CD4-positive, alpha-beta T cell treated with Interleukin-4 for 1 hour (primary cell): ENCODE measurements at regions not wholly inside any gene's neighbourhood (a gene's known extent, or its start where the extent isn't known, plus 50 kb on each side); places are given as distances from the start of the nearest gene placed in this dataset.

Experiments used
- DNase-seq, 2 donors: peaks; one replicate each; pipeline ENCODE4 v3.0.0-alpha.2; 2020 to 2022

DNA sequence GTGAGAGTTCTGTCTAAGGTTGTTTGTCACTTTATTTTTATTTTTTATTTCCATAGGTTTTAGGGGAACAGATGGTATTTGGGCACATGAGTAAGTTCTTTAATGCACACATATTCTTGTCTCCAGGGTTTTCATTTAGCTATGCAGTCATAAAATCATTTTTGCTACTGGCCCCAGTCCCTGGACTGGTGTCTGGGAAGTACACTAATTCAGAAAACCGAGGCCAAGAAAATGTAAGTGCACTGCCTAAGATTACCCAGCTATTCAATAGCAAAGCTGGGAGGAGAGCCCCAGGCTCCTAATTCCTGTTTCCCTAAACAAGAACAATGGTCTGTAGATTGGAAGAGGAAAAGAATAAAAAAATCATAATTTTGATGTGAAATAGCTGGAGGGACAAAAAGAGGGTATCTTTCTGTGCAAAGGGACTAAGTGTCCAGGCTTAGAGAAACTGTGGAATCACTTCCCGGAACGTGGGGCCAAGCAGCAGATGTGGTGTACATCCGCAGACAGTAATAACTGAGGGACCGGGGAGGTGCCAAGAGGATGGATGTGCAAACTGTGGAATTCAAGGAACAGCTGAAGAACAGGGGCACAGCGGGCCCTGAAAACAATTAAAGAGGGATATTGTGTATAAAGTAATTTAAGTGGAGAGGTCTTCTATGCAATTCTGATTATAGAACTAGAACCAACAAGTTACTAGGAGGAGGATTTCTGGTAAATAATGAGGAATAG is 236.3 kb downstream of the ACKR3 start:
- no peak for DNase-seq

DNA sequence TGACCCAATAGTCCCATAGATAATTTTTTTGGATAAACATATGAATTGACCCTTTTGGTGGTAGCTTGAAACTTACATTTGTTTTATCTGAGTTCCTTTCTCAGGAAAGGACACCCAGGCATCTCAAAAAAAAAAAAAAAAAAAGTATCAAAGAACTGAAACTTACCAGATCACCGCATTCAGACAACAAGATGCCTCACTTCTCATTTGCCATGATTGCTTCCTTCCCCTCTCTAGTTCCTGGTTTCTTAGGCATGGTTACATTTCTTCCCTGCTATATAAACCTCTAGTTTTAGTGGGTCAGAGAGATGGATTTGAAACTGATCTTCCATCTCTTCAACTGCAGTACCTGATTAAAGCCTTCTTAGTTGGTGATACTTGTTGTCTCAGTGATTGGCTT is 240.1 kb downstream of the ACKR3 start:
- no peak for DNase-seq

DNA sequence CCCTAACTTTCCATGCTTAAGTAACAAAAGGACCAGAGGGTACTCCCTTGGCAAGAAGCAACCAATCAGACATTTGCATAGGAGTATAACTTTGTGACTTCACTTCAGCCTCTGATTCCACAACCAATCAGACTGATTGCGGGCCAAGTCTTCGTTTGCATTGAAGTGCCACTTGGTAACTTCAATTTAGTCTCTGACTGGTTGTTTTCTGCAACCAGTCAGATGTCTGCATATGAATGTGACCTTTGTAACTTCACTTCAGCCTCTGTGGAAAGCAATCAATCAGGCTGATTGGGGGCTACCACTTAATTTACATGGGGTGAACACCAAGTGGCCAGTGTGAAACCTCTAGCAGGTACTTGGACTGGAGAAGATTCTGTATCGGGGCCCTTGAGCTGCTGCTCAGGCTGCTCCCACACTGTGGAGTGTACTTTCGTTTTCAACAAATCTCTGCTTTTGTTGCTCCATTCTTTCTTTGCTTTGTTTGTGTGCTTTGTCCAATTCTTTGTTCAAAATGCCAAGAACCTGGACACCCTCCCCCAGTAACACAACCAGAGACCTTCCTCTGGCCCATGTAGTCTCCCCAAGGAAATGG is 241.5 kb downstream of the ACKR3 start:
- DNase-seq: no peak

DNA sequence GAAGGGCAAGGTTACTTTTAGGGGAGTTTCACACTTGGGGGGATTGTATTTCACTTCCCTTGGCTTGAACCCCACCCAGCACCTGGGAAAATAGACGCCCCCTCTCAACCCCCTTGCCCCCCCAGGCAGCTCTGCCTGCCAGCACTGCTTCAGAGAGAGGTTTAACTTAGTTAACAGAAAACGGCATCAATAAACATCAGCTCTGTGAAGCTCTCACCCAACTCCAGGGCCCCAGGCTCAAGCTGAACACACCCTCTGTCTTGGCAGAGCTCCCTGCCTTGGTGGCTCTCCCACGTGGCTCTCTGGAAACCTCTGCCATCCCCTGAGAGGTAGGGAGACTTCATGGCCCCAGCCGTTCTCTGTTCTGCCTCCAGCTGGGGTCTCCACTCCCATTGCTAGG is 244.1 kb downstream of the ACKR3 start:
- no peak for DNase-seq

DNA sequence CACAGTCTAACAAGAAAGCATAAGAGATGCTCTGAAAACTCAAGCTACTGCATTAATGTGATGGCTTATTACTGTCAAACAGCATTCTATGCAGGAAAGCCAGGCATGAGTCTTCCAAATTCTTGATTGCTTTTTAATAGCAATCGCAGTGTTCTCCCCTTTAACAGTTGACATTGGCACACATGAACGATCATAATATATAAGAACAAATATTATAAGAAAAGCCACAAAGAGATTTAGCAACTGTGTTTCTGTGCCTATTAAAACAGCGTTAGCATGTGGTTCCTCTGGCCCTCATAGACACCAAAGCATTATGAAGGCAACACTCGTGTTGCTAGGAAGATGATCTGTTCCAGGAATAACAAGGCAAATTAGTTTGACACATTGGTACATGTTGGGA is 245.0 kb downstream of the ACKR3 start:
- no peak for DNase-seq

DNA sequence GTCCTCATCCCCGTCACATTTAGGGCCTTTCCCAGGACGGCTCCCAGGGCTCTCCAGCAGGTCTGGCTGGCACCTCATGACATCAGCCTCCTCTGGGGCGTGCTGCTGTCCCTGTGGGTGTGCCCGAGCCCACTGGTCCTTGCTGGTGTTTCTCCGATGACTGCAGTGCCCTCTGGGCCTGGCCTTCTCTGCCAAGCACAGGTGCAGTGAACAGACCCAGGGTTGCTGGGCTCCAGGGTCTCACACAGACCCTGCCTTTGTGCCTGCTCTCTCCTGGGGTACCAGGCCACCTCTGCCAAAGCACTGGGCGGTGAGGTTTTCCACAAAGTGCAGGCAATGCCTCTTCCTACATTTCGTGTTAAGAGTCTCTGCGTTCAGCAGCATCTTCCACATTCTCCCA is 246.1 kb downstream of the ACKR3 start:
- no peak for DNase-seq

DNA sequence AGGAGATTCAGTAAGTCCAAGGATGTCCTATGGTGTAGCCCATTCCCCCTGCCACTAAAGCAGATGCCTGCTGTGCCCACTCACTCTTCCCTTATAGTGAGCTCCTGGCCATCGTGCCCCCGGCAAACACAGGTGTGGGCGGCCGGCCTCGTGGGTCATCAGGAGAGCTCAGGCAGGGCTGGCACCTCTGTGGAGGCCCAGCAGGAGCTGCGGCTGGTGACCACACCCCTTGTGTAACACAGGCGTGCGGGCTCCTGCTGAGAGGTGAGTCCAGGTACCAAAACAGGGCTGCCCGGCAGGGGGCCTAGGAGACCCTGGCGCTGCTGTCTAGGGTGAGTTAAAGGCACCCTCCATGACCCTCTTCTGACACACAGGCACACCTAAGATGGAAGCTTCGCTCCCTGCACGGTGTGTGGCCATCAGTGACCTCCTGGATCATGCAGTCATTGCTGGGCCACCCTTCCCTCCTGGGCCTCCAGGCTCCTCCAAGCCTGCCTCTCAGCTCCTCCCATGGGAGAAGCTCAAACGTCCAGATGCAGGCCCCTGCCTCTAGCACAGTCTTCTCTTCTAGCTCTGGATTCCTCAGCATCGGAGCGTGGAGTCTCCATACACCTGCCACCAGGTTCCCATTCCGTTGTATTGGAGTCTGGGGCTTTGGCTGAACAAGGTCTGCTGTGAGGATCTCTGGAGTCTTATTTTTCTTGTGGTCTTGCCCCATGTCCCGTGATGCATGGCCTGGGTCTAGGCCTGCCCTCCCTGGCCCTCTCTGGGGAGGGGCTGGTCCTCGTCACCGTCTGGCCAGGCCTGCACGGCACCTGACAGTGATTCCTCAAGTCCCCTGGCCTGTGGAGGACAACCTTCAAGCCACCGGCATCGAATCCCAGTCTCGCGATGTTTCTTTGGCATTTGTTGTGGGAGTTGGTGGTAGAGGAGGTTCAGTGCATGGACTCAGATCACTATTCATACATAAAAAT is 246.9 kb downstream of the ACKR3 start:
- no peak for DNase-seq

DNA sequence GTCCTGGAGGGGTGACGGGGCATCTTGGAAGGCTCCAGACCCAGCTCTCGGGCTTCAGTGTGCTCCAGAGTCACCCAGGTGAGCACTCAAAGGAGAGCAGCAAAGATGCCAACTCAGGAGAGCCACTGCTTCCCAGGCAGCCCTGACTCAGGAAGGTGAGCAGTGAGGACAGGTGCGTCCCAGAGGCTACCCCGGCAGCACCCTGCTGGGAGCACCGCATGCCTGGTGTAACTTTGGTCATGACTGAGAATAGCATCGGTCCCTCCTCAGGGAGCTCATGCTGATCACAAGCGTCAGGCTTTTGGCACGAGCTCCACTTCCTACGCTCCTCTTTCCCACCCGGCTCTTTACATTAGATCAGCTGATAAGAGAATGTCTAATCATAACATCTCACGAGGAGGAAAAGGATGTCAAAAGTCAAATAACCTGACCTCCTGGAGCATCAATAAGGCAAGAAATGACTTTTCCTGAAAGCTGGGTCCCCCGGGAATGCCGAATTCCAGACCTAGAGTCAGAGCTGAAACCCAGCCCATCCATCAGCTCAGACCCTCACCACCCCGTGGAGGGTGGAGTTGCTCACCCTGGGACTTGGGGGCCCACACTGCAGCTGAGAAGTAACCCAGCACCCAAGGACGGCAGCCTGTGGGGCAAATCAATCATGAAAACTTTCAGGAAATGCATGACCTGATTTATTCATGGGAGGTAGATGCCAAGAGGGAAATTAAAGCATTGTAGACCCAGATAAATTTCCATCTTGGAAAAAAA is 248.8 kb downstream of the ACKR3 start:
- no peak for DNase-seq

DNA sequence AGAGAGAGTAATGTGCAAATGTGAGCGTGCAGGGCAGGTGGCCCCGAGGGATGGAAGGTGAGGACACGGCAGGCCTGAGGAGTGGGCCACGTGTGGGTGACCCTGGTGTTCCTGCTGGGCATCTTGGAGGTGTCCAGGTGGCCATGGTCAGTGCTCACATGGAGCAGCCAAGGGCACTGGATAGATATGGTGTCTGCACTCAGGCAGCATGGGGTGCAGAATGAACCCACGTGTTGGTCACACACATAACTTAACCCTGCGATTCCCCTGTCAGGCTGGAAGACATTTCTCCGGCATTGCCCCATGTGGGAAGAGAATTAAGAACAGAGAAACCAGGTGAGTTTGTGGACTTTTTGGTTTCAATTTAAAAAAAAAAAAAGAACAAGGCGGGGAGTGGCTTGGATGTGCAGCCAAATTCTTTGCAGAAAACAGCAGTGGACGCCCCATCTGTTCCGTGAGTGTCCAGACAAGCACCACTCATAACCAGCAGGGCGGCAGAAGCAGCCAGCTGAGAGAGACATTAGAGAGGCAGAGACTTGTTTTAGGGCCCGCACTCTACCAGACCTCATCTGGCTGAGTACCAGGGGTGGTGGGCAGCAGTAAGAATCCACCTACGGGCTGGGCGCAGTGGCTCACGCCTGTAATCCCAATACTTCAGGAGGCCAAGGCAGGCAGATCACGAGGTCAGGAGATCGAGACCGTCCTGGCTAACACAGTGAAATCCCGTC is 249.8 kb downstream of the ACKR3 start:
- no peak for DNase-seq

DNA sequence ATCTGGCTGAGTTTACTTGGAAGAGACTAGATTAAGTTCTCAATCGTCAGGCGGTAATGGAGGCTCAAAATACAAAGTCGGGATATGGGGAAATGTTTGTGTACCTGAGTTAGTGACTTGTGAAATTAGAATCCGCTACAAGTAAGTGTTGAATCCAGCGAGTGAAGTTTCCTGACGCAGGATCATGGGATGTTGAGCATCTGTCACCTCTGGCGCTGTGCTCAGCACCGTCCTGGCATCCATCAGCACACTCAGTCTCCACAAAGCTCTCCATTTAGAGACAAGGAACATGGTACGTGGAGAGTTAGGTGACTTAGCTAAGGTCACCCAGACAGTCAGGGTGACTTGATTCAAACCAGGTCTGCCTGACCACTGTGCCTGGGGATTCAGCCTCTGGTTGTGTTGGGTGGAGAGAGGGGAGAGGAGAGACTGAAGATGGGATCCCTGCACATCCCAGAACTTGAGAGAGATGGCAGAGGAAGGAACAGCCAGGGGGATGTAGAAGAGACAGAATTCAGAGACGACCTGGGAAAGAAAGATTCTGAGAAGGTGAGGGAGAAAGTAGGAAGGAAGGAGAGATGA is 251.2 kb downstream of the ACKR3 start:
- no peak for DNase-seq

DNA sequence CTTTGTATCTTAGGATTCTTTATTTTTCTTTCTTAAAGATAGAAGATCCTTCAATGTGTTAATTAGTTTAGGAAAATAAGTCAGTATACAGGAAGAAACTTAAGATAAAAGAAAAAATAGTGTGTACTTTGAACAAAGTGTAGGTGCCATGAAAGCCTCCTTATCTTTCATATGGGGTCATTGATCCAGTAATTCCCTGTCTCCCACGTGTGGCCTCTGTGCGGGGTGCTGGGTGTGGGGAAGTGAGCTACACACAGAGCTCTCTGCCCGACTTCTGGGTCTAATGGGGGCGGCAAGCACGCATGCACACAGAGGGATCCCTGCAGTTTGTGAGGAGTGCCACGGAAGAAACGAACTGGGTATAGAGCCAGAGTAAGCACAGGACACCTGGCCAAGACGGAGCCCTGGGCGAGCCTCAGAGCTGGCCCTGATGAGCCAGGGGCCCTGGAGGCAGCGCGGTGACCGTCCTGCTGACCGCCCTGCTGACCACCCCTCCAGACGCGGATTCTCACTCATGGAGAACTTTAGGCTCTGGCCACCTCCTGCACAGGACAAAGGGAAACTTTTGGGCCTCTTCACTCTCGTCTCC is 253.5 kb downstream of the ACKR3 start:
- DNase-seq: no peak

DNA sequence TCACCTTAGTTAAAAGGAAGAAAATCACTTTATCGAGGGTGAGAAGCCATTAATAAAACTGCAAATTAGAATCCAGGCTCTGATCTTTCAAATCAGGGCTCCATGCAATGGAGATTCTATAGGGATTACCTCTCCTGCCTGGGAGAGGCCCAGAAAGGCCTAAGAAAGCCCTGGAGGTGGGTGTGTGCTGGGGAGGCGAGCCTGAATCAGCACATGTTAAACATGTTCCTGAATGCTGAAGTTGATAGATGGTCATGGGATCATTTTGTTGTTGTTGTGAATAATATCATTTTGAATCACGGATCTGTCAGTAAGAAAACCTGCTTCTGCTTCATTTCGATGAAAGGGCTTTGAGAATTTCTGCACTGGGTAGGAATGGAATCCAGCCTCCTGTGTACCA is 254.3 kb downstream of the ACKR3 start:
- no peak for DNase-seq

DNA sequence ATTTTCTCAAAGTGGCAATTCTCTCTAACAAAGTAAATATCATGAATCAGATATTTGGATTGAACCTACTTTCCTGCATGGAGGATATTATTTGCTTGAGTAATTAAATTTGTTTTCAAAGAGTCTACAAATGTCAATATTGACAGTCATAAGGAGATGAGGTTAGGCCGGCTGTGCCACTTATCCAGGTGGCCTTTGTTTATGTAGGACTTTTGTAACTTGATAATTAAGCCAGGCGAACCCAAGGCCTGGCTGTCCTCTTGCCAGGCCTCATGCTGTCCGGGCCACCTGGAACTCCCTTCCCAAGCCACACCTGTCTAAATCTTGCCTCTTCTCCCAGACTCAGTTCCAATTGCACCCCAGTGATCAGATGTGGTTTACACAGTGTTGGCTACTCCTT is 255.2 kb downstream of the ACKR3 start:
- no peak for DNase-seq

DNA sequence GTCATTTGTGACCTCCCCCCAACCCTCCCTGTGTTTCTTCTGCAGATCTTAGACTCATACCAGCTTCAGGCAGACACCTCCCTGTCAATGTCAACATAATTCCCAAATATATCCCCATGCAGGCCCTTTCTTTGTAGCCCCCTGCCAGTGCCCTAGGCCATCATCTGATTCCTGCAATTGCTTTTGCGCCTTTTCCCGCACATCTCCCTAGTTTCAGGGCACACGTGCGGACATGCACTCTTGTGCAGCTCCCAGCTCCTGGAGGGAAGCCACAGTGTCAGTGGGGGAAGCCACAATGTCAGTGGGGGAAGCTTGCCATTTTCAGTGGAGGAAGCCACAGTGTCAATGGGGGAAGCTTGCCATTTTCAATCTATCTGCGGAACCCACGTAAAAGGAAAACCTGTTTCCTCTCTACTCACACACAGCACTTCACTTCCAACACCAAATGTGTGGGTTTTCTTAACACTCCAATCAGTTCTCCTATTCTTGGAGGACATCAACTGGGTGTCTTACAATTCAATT is 256.4 kb downstream of the ACKR3 start:
- DNase-seq: no peak

DNA sequence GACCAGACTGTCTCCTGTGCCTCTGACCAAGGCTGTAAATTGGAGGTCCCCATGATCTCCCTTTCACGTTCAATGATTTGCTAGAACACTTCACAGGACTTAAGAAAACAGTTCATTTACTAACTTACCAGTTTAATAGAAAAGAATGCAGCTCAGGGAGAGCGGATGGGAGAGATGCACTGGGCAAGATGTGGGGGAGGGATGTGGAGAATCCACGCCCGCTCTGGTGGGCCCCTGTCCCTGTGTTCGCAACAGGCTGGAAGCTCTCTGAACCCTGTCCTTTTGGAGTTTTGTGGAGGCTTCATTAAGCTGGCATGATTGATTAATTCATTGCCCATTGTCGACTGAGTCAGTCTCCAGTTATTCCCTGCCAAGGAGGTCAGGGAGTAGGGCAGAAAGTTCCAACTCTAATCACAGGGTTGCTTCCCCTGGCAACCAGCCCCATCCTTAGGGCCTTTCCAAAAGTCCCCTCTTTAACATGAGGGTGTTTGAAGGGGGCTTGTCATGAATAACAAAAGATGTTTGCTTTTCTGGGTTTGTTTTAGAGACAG is 257.1 kb downstream of the ACKR3 start:
- DNase-seq: no peak

DNA sequence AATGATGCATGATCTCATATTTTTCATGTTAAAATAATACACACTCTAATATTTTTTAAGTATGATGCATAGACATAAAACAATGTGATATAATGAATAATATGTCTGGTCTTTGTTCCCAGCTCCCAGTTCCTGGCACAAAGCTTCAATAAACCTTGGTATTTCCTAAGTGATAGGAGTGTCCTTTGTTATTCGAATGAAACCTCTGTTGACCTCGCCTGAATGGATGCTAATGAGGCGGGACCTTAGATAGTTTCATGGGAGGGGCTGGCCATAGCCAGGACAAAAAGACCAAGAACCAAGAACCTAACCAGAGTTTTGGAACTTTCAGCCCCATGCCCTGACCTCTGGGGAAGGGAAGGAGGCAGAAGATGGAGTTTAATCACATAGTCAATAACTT is 257.7 kb upstream of the COPS8 start:
- DNase-seq: no peak

DNA sequence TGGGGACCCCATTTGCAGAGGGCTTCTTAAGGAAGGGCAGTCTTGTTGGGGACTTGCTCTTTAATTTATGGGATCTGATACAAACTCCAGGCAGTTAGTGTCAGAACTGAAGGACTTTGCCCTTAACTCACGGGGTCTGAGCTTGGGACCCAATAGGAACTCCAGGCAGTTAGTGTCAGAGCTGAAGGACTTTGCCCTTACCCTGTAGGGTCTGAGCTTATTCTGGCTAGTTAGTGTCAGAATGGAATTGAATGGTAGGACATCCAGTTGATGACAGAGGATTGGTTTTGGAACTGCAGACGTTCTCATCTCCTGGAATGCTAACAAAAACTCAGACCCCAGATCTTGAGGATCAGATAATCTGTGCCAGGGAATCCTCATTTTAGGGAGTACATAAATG is 256.9 kb upstream of the COPS8 start:
- DNase-seq: no peak

DNA sequence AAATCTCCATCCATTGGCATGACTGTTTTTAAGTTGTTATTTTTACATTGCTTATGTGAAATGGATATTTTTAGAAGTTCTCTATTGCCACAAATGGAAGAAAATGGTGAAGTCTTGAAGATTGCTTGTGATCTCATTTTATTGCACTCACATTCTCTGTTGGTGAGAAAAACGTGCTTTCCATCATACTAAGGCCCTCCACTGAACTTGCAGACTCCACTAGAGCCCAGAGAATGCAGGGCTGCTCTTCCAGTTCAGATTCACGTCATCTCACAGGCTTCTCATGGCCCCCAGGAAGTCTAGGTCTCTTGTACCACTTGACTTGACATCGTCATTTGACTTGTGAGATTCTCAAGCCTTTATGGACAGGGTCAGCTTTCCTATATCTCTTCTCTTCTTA is 254.8 kb upstream of the COPS8 start:
- DNase-seq: no peak

DNA sequence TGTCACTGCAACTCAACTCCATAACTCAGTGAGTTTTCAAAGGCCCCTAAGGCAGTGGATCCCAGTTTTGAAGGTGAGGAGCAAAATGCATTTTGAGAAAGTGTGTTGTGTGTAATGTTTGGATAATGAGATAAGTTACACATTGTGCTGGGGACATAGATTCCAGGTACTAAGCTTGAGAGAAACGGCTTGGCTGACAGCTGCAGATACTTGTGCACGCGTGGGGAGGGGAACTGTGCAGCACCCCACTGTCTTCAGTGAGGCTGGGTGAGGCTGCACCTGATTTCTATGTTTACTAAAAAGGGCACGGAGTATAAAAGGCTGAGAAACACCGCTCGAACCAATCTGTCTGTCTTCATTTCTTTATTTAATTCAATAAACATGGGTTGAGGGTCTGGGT is 254.0 kb upstream of the COPS8 start:
- DNase-seq: no peak

DNA sequence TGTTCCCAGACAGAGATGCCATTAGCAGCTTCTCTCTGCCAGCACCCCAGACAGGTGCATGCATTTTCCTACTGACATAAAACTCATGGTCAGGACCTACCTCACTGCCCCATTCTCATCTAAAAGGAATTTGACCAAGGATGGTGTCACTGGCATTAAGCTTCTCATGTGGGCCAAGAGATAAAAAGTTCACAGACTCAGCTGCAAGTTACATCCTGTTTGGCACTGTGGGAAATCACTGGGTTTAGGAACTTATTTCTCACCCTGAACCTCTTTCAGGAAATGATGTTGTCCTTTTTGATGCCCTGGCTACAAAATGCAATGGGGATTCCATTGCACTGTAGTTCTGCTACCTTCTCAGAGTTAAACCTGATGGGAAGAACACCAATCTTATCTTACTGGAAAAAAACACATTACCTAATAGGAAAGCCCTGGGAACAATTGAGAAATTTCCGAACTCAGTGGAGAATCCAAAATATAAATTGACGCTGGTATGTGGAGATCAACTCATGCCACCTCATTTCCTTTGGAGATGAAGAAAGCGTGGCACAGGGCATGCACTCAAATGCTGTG is 252.1 kb upstream of the COPS8 start:
- no peak for DNase-seq

DNA sequence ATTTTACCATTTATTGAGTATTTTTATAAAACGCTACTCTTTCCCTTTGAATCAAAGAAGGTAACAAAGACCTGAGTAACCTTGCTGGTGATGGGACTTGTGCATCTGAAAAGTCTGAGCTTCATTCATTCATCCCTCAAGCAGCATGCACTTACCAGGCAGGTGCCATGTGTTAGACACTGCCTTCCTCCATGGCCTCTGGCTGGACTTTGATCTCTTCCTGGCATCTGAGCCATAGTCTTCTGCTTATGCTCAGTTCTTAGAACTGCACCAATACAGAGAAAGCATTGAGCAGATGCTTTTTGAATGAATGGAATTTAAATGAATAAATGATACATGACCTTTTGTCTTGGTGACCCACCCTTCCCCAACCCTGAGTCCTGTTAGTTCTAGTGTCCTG is 251.4 kb upstream of the COPS8 start:
- DNase-seq: no peak
